GM12892 (cell line): ENCODE measurements at regions not wholly inside any gene's neighbourhood (a gene's known extent, or its start where the extent isn't known, plus 50 kb on each side); places are given as distances from the start of the nearest gene placed in this dataset.

Experiments used
- POLR2A ChIP-seq: IDR thresholded peaks from 2 replicates; pipeline ENCODE4 v1.6.1; 2011; ENCODE audit warnings: low read depth, low read length, control low read depth
- TAF1 ChIP-seq: IDR thresholded peaks from 2 replicates; pipeline ENCODE4 v1.6.1; 2011; ENCODE audit warnings: low read depth, mild to moderate bottlenecking, control low read depth, low read length, borderline replicate concordance

GRCh38 chr12:73726881-73727280 lies 810.8 kb upstream of the ATXN7L3B start:
- TF ChIP-seq TAF1 (no peak), POLR2A (no peak)
